DND-41 (cell line): ENCODE measurements at regions not wholly inside any gene's neighbourhood (a gene's known extent, or its start where the extent isn't known, plus 50 kb on each side); places are given as distances from the start of the nearest gene placed in this dataset.

Experiments used
- CTCF ChIP-seq: IDR thresholded peaks from 2 replicates; pipeline ENCODE4 v1.5.1; 2012; ENCODE audit warnings: borderline replicate concordance, low read length, moderate library complexity, mild to moderate bottlenecking; ENCODE audit not compliant: poor library complexity, severe bottlenecking; ENCODE audit errors: extremely low read depth
- EZH2 ChIP-seq: IDR thresholded peaks from 3 replicates; pipeline ENCODE4 v1.6.1; 2012; ENCODE audit warnings: borderline replicate concordance, low read depth, mild to moderate bottlenecking, moderate library complexity, low read length, inconsistent platforms; ENCODE audit not compliant: severe bottlenecking

GRCh38 chr6:85113934-85114580 lies 335.8 kb upstream of the NT5E start:
- TF ChIP-seq CTCF (no peak), EZH2 (no peak)
